ENCODE measurements at regions not wholly inside any gene's neighbourhood (a gene's known extent, or its start where the extent isn't known, plus 50 kb on each side); places are given as distances from the start of the nearest gene placed in this dataset.

- TF ChIP-seq, protein P1, sequence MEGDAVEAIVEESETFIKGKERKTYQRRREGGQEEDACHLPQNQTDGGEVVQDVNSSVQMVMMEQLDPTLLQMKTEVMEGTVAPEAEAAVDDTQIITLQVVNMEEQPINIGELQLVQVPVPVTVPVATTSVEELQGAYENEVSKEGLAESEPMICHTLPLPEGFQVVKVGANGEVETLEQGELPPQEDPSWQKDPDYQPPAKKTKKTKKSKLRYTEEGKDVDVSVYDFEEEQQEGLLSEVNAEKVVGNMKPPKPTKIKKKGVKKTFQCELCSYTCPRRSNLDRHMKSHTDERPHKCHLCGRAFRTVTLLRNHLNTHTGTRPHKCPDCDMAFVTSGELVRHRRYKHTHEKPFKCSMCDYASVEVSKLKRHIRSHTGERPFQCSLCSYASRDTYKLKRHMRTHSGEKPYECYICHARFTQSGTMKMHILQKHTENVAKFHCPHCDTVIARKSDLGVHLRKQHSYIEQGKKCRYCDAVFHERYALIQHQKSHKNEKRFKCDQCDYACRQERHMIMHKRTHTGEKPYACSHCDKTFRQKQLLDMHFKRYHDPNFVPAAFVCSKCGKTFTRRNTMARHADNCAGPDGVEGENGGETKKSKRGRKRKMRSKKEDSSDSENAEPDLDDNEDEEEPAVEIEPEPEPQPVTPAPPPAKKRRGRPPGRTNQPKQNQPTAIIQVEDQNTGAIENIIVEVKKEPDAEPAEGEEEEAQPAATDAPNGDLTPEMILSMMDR (IDR thresholded peaks at IDR 0.05): no peak
- TF ChIP-seq POLR2A (IDR thresholded peaks at IDR 0.05): no peak
These were observed 1022.0 kb upstream of the TMEM132C start for GRCh38 chr12:127245009-127245408.

Data from adrenal gland (tissue), 5 donors.